Endothelial cell of umbilical vein (primary cell): ENCODE measurements at regions not wholly inside any gene's neighbourhood (a gene's known extent, or its start where the extent isn't known, plus 50 kb on each side); places are given as distances from the start of the nearest gene placed in this dataset.

Experiments used
- BruUV-seq: library from RNA; stranded (reverse); fragments of 400-500 nt; replicated peaks from 2 replicates; lab custom pipeline; 2021; lab: Mats Ljungman, UMichigan
- CTCF ChIA-PET: fragments of 300-600, 350-600 bp; sonication (Branson Sonifier 250); formaldehyde crosslinking; loops from one replicate; lab custom pipeline; 2021; ENCODE audit warnings: antibody characterized with exemption, inconsistent platforms; lab: Charles Lee
- POLR2A ChIA-PET: fragments of 300-600, 350-600 bp; sonication (Branson Sonifier 250); formaldehyde crosslinking; loops from one replicate; lab custom pipeline; 2021; ENCODE audit warnings: antibody characterized with exemption, inconsistent platforms; lab: Charles Lee
- DNase-seq: peaks from one replicate; pipeline ENCODE4 v3.0.0-alpha.2; 2011; ENCODE audit warnings: low read depth, low spot score
- FAIRE-seq: peaks from 2 replicates; lab custom pipeline; 2011; peaks lifted over from hg19 to GRCh38; lab: Jason Lieb, UNC
- H2AFZ ChIP-seq: 2 replicates; pipeline ENCODE4 v1.6.0; 2012; ENCODE audit warnings: low read depth, low read length, control low read depth, inconsistent platforms
- H3K27ac ChIP-seq: 2 replicates; pipeline ENCODE4 v1.5.1; 2011; ENCODE audit warnings: low read depth, mild to moderate bottlenecking, control low read depth, low read length, moderate library complexity; ENCODE audit not compliant: insufficient read depth
- H3K27me3 ChIP-seq, 2 experiments: 2 replicates each; pipeline versions ENCODE4 v1.6.0 to v1.6.1; 2011; ENCODE audit warnings: low read length in 2 of 2, mixed read lengths in 1 of 2; ENCODE audit not compliant: control insufficient read depth in 2 of 2, insufficient read depth in 2 of 2
- H3K36me3 ChIP-seq, 2 experiments: 2 replicates in 1 of 2; 3 replicates in 1 of 2; pipeline ENCODE4 v1.5.1; 2011; ENCODE audit warnings: low read length in 2 of 2, mild to moderate bottlenecking in 1 of 2, moderate library complexity in 1 of 2; ENCODE audit not compliant: control insufficient read depth in 2 of 2, insufficient read depth in 2 of 2; ENCODE audit errors: extremely low read depth in 1 of 2
- H3K4me1 ChIP-seq: 3 replicates; pipeline ENCODE4 v1.5.1; 2011; ENCODE audit warnings: mild to moderate bottlenecking, low read length; ENCODE audit not compliant: control insufficient read depth, insufficient read depth; ENCODE audit errors: extremely low read depth
- H3K4me2 ChIP-seq: 2 replicates; pipeline ENCODE4 v1.6.1; 2011; ENCODE audit warnings: low read length, control low read depth, mixed read lengths; ENCODE audit not compliant: insufficient read depth
- H3K4me3 ChIP-seq, 3 experiments: fragments of 200-600 bp in 1 of 3; sonication (generic), shearing (Covaris generic) in 1 of 3; replicated peaks in 1 of 3; 2 replicates each; pipeline ENCODE4 v1.5.1; 2011 to 2016; ENCODE audit warnings: control low read depth in 3 of 3, low read length in 3 of 3, mild to moderate bottlenecking in 2 of 3, inconsistent platforms in 1 of 3, low read depth in 1 of 3, moderate library complexity in 1 of 3; ENCODE audit not compliant: insufficient read depth in 1 of 3
- H3K79me2 ChIP-seq: 2 replicates; pipeline ENCODE4 v1.6.0; 2012; ENCODE audit warnings: low read length, inconsistent platforms; ENCODE audit not compliant: control insufficient read depth, insufficient read depth
- H3K9ac ChIP-seq: replicated peaks from 2 replicates; pipeline ENCODE3; 2011; ENCODE audit warnings: low read length, control low read depth; ENCODE audit not compliant: insufficient read depth; ENCODE audit errors: extremely low read depth
- H3K9me1 ChIP-seq: replicated peaks from 3 replicates; pipeline ENCODE4 v1.6.0; 2011; ENCODE audit warnings: mild to moderate bottlenecking, low read length; ENCODE audit not compliant: control insufficient read depth, insufficient read depth; ENCODE audit errors: extremely low read depth
- H3K9me3 ChIP-seq: replicated peaks from 2 replicates; pipeline ENCODE4 v1.5.1; 2012; ENCODE audit warnings: low read length, inconsistent platforms; ENCODE audit not compliant: control insufficient read depth, insufficient read depth
- H4K20me1 ChIP-seq: replicated peaks from 2 replicates; pipeline ENCODE3; 2011; ENCODE audit warnings: mild to moderate bottlenecking, low read length; ENCODE audit not compliant: control insufficient read depth, insufficient read depth; ENCODE audit errors: extremely low read depth
- CTCF ChIP-seq, 2 donors: IDR thresholded peaks; 1 replicate in 1 of 2; 2 replicates in 1 of 2; pipeline ENCODE4 v1.5.1; 2011; ENCODE audit warnings: low read length in 2 of 2, mild to moderate bottlenecking in 2 of 2, moderate library complexity in 2 of 2, control low read depth in 1 of 2, inconsistent platforms in 1 of 2, low read depth in 1 of 2; ENCODE audit not compliant: insufficient read depth in 1 of 2; ENCODE audit errors: extremely low read depth in 1 of 2
- EZH2 ChIP-seq: IDR thresholded peaks from 2 replicates; pipeline ENCODE4 v1.6.1; 2012; ENCODE audit warnings: borderline replicate concordance, low read depth, mild to moderate bottlenecking, moderate library complexity, low read length, inconsistent platforms; ENCODE audit not compliant: severe bottlenecking
- FOS ChIP-seq: IDR thresholded peaks from 2 replicates; pipeline ENCODE4 v1.6.1; 2011; ENCODE audit warnings: mild to moderate bottlenecking, low read length, moderate library complexity, borderline replicate concordance; ENCODE audit not compliant: insufficient read depth
- GATA2 ChIP-seq: IDR thresholded peaks from 2 replicates; pipeline ENCODE4 v1.7.0; 2011; ENCODE audit warnings: low read depth, mild to moderate bottlenecking, moderate library complexity, mixed read lengths, low read length; ENCODE audit not compliant: insufficient read length, insufficient read depth
- JUN ChIP-seq: IDR thresholded peaks from 2 replicates; pipeline ENCODE4 v1.6.1; 2011; ENCODE audit warnings: borderline replicate concordance, low read depth; ENCODE audit not compliant: insufficient read length, insufficient read depth
- MYC ChIP-seq: IDR thresholded peaks from one replicate; pipeline ENCODE4 v1.6.1; 2011; ENCODE audit warnings: mild to moderate bottlenecking, low read depth, low read length
- POLR2A ChIP-seq: IDR thresholded peaks from 2 replicates; pipeline ENCODE4 v1.6.1; 2012; ENCODE audit warnings: low read depth, mild to moderate bottlenecking, control low read depth, low read length
- POLR2AphosphoS5 ChIP-seq: IDR thresholded peaks from 2 replicates; pipeline ENCODE4 v1.6.1; 2012; ENCODE audit warnings: low read depth, mild to moderate bottlenecking, control low read depth, low read length, moderate library complexity; ENCODE audit not compliant: insufficient read depth
- dilution Hi-C: fragments of 300-500 bp; cut with MboI; formaldehyde crosslinking; loops from one replicate; pipeline ENCODE4 v1.15.0; 2019; ENCODE audit warnings: low sequenced_read_pairs; ENCODE audit not compliant: extremely low pct_ligation_motif_present
- intact Hi-C: fragments of 100-400 bp; cut with micrococcal nuclease; formaldehyde crosslinking; loops from one replicate; pipeline ENCODE4 v1.10.0; 2022
- TF ChIP-seq, protein P1 (sequence below): IDR thresholded peaks from 2 replicates; pipeline ENCODE4 v1.6.1; 2011; ENCODE audit not compliant: insufficient read depth, insufficient read length

GRCh38 chr2:22930781-22931180 lies 454.2 kb upstream of the KLHL29 start:
- Histone ChIP-seq H3K79me2 (no peaks in the 10 kb centered on the region), H4K20me1 (no peaks in the 10 kb centered on the region), H3K4me1 (no peaks in the 10 kb centered on the region), H3K4me3 (no peak overlapping the region), H3K9ac (no peak overlapping the region), H2AFZ (no peak overlapping the region), H3K9me1 (no peaks in the 10 kb centered on the region), H3K9me3 (peaks cover 6% of the 10 kb centered on the region), H3K36me3 (no peaks in the 10 kb centered on the region), H3K27ac (no peak overlapping the region), H3K27me3 (no peaks in the 10 kb centered on the region), H3K4me2 (no peak overlapping the region)
- intact Hi-C loops = no loop called here
- DNase-seq (no peak), FAIRE-seq (no peak)
- dilution Hi-C loops = no loop called here
- no peak for TF ChIP-seq MYC
- TF ChIP-seq FOS = no peak
- no peak for TF ChIP-seq POLR2AphosphoS5
- TF ChIP-seq, protein P1, sequence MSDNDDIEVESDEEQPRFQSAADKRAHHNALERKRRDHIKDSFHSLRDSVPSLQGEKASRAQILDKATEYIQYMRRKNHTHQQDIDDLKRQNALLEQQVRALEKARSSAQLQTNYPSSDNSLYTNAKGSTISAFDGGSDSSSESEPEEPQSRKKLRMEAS = no peak
- no peak for TF ChIP-seq EZH2
- TF ChIP-seq JUN = no peak
- TF ChIP-seq GATA2 = no peak
- TF ChIP-seq POLR2A = no peak
- ChIA-PET CTCF (no interaction called here), POLR2A (no interaction called here)
- BruUV-seq = no TSS peak

- ChIA-PET POLR2A (no interaction called here), CTCF (no interaction called here)
- no peak for TF ChIP-seq CTCF (IDR thresholded peaks at IDR 0.05; ENCODE audit: extremely low read depth in 1 of 2, insufficient read depth in 1 of 2, low read depth in 1 of 2, low read length in 2 of 2)
- TF ChIP-seq FOS = no peak
- no peak for TF ChIP-seq EZH2
- TF ChIP-seq POLR2A = no peak
- TF ChIP-seq MYC = no peak
- TF ChIP-seq, protein P1 = no peak
- TF ChIP-seq GATA2 = no peak
- TF ChIP-seq POLR2AphosphoS5 = no peak
- TF ChIP-seq JUN = no peak
- FAIRE-seq (no peak), DNase-seq (no peak)
- Histone ChIP-seq H3K27me3 (no peaks in the 10 kb centered on the region), H3K9me1 (no peaks in the 10 kb centered on the region), H3K36me3 (no peaks in the 10 kb centered on the region), H3K4me3 (no peak overlapping the region), H3K9ac (no peak overlapping the region), H4K20me1 (no peaks in the 10 kb centered on the region), H3K9me3 (peaks cover 6% of the 10 kb centered on the region), H3K27ac (no peak overlapping the region), H2AFZ (no peak overlapping the region), H3K4me1 (no peaks in the 10 kb centered on the region), H3K79me2 (no peaks in the 10 kb centered on the region), H3K4me2 (no peak overlapping the region)
- dilution Hi-C loops = no loop called here
- BruUV-seq = no TSS peak
- intact Hi-C loops = no loop called here
Measured at GRCh38 chr2:22932288-22932687, 452.7 kb upstream of the KLHL29 start.
